Kasumi-1 (cell line): ENCODE measurements at regions not wholly inside any gene's neighbourhood (a gene's known extent, or its start where the extent isn't known, plus 50 kb on each side); places are given as distances from the start of the nearest gene placed in this dataset.

Experiments used
- DNase-seq, 2 experiments: peaks; one replicate each; lab custom pipeline; 2025; lab: John Stamatoyannopoulos, UW

- no peak for DNase-seq
Measured at GRCh38 chr4:99712530-99712929, 54.9 kb upstream of the C4orf54 start.

GRCh38 chr4:99712099-99712498 lies 54.5 kb upstream of the C4orf54 start:
- DNase-seq: no peak

- DNase-seq: no peak
Measured at GRCh38 chr4:99711657-99712056, 54.0 kb upstream of the C4orf54 start.

GRCh38 chr4:99710681-99711345 lies 53.2 kb upstream of the C4orf54 start:
- DNase-seq: no peak

GRCh38 chr4:99710020-99710419 lies 52.4 kb upstream of the C4orf54 start:
- no peak for DNase-seq

- no peak for DNase-seq
Measured at GRCh38 chr4:99708551-99708950, 50.9 kb upstream of the C4orf54 start.
